ENCODE measurements at regions not wholly inside any gene's neighbourhood (a gene's known extent, or its start where the extent isn't known, plus 50 kb on each side); places are given as distances from the start of the nearest gene placed in this dataset.

GRCh38 chr20:52321396-52321795, 129.8 kb upstream of the ZFP64 start:
- TF ChIP-seq POLR2A (IDR thresholded peaks at IDR 0.05) = no peak
- no peak for TF ChIP-seq CTCF (IDR thresholded peaks at IDR 0.05)
- TF ChIP-seq EP300 (IDR thresholded peaks at IDR 0.05) = no peak

Measured in tibial nerve (tissue), 4 donors.